Erythroblast (primary cell): ENCODE measurements at regions not wholly inside any gene's neighbourhood (a gene's known extent, or its start where the extent isn't known, plus 50 kb on each side); places are given as distances from the start of the nearest gene placed in this dataset.

Experiments used
- GATA1 ChIP-seq: IDR thresholded peaks from 2 replicates; pipeline ENCODE4 v1.6.1; 2011; ENCODE audit warnings: low read depth, mild to moderate bottlenecking, control low read depth, low read length, moderate library complexity
- POLR2A ChIP-seq: IDR thresholded peaks from 2 replicates; pipeline ENCODE4 v1.6.1; 2011; ENCODE audit warnings: mild to moderate bottlenecking, low read length

DNA sequence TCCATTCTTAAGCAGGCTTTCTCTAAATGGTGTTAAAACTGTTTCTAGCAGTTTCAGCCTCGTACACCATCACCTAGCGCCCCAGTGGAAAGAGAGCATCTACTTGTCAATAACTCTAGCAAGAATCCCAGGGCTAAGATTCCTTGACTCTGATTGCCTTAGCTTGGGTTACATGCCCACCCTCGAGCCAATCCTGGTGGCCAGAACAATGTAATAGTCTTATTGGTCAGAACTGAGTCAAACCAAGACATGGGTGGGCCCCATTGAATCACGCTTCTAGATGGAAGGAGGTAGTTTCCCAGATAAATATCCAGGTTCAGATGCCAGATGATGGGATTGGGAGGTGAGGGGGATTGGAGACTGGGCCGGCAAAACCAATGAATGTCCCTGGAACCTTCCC, 55.9 kb upstream of the MED13L start:
- TF ChIP-seq POLR2A = no peak
- no peak for TF ChIP-seq GATA1
